Lung (tissue), 11 donors: ENCODE measurements at regions not wholly inside any gene's neighbourhood (a gene's known extent, or its start where the extent isn't known, plus 50 kb on each side); places are given as distances from the start of the nearest gene placed in this dataset.

Experiments used
- ATAC-seq: fragments of 200-7000 bp; cut with Tn5 transposase; one replicate; pipeline ENCODE4 v1.9.1; 2020; ENCODE audit warnings: moderate number of reproducible peaks; ENCODE audit not compliant: insufficient read depth, low FRiP score
- DNase-seq, 3 donors: peaks; one replicate each; pipeline ENCODE4 v3.0.0-alpha.2; 2013 to 2017
- H3K27ac ChIP-seq, 2 donors: one replicate each; pipeline ENCODE4 v1.5.1; 2013; ENCODE audit warnings: mild to moderate bottlenecking in 2 of 2, moderate library complexity in 2 of 2, control low read depth in 1 of 2, inconsistent platforms in 1 of 2, low read depth in 1 of 2, low read length in 1 of 2
- H3K27me3 ChIP-seq, 3 donors: one replicate each; pipeline ENCODE4 v1.5.1; 2013; ENCODE audit warnings: low read length in 2 of 3; ENCODE audit not compliant: control insufficient read depth in 3 of 3, insufficient read depth in 3 of 3
- H3K36me3 ChIP-seq, 4 donors: one replicate each; pipeline ENCODE4 v1.5.1; 2013; ENCODE audit warnings: low read length in 4 of 4, mild to moderate bottlenecking in 1 of 4, moderate library complexity in 1 of 4; ENCODE audit not compliant: control insufficient read depth in 4 of 4, insufficient read depth in 4 of 4
- H3K4me1 ChIP-seq, 5 donors: one replicate each; pipeline ENCODE4 v1.5.1; 2013; ENCODE audit warnings: low read length in 5 of 5, mild to moderate bottlenecking in 2 of 5, moderate library complexity in 1 of 5; ENCODE audit not compliant: control insufficient read depth in 5 of 5, insufficient read depth in 5 of 5
- H3K4me3 ChIP-seq: one replicate; pipeline ENCODE4 v1.5.1; 2013; ENCODE audit warnings: mild to moderate bottlenecking, control low read depth, moderate library complexity
- H3K9ac ChIP-seq, 2 donors: one replicate each; pipeline ENCODE4 v1.5.1; 2013; ENCODE audit warnings: low read length in 2 of 2, control low read depth in 1 of 2; ENCODE audit not compliant: insufficient read depth in 1 of 2
- H3K9me3 ChIP-seq, 4 donors: one replicate each; pipeline ENCODE4 v1.5.1; 2013; ENCODE audit warnings: low read length in 3 of 4, mild to moderate bottlenecking in 1 of 4, moderate library complexity in 1 of 4; ENCODE audit not compliant: control insufficient read depth in 4 of 4, insufficient read depth in 3 of 4
- WGBS, 2 donors: extraction: QIAGEN DNeasy Blood & Tissue Kit; methylation state at CpG; one replicate each; pipeline ENCODE4 v1.1.7; 2013; 5-methylcytosine and 5-hydroxymethylcytosine counted together
- TF ChIP-seq, protein P1 (sequence below): IDR thresholded peaks from 2 replicates; pipeline ENCODE4 v1.5.1; 2012; ENCODE audit warnings: mild to moderate bottlenecking; ENCODE audit errors: control extremely low read depth, extremely low read depth
- donor health status: control.
- donor health status: control.
- donor health status: Bipolar disorder and iron deficiency.
- donor health status: healthy.
- donor health status: DM: yes; HTN: yes; CAD: no.

DNA sequence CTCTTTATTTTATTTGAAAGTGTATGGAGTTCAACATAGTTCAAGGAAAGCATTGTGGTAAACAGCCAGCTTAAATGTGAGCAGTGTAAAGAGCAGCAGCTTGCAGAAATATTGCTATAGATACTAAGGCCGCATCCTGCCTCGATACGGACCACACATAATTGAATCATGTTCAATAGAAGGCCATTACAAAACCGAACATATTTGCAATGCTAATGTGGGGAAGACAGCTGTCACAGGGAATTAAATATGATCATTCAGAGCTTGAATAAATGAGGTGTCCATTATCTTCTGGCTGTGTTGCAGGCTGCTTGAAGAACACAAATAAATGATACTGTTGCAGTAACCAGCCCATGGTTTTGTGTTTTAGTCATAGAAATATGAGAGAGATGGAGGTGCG, 173.2 kb downstream of the BRMS1L start:
- TF ChIP-seq, protein P1, sequence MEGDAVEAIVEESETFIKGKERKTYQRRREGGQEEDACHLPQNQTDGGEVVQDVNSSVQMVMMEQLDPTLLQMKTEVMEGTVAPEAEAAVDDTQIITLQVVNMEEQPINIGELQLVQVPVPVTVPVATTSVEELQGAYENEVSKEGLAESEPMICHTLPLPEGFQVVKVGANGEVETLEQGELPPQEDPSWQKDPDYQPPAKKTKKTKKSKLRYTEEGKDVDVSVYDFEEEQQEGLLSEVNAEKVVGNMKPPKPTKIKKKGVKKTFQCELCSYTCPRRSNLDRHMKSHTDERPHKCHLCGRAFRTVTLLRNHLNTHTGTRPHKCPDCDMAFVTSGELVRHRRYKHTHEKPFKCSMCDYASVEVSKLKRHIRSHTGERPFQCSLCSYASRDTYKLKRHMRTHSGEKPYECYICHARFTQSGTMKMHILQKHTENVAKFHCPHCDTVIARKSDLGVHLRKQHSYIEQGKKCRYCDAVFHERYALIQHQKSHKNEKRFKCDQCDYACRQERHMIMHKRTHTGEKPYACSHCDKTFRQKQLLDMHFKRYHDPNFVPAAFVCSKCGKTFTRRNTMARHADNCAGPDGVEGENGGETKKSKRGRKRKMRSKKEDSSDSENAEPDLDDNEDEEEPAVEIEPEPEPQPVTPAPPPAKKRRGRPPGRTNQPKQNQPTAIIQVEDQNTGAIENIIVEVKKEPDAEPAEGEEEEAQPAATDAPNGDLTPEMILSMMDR, result no peak
- H3K4me3 ChIP-seq, result no peak overlapping the region
- no peak overlapping the region for H3K27ac ChIP-seq
- WGBS, 2 donors, result 90 to 93% methylated on average over 5 of the region's 5 CpGs
- DNase-seq (no peak), ATAC-seq (no peak)
- no peaks in the 10 kb centered on the region for H3K9me3 ChIP-seq
- H3K36me3 ChIP-seq, result no peaks in the 10 kb centered on the region
- H3K27me3 ChIP-seq, result no peaks in the 10 kb centered on the region
- H3K9ac ChIP-seq, result no peak overlapping the region
- no peaks in the 10 kb centered on the region for H3K4me1 ChIP-seq

DNA sequence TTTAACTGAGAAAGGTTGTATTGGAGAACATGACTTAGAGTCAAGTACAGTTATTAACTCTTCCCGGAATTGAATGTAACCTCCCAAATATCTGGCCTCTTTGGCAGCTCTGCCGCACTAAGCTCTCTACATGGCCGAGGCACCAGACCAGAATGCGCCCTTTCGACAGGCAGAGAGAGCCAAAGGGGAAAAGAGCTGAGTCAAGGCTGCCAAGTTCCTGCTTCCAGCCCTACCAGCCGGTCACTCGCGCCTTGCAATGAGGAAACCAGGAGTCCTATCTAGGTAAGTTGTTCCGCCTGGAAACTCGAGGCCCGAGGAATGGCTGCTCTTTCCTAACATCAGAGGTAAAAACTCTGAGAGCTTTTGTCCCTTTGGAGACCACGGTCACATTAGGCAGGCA, 172.2 kb downstream of the BRMS1L start:
- Histone ChIP-seq H3K9ac (no peak overlapping the region), H3K27ac (no peak overlapping the region), H3K36me3 (no peaks in the 10 kb centered on the region), H3K4me1 (no peaks in the 10 kb centered on the region), H3K9me3 (no peaks in the 10 kb centered on the region), H3K4me3 (no peak overlapping the region), H3K27me3 (no peaks in the 10 kb centered on the region)
- WGBS, 2 donors, result 88 to 91% methylated on average over 12 of the region's 12 CpGs
- ATAC-seq (no peak), DNase-seq (no peak)
- TF ChIP-seq, protein P1, result no peak

GRCh38 chr14:35993684-35993960, 167.5 kb downstream of the BRMS1L start:
- Histone ChIP-seq H3K9ac (no peak overlapping the region), H3K27me3 (no peaks in the 10 kb centered on the region), H3K9me3 (peaks cover 0 to 2% (median 0%) of the 10 kb centered on the region in 4 donors), H3K27ac (no peak overlapping the region), H3K36me3 (no peaks in the 10 kb centered on the region), H3K4me1 (no peaks in the 10 kb centered on the region), H3K4me3 (no peak overlapping the region)
- DNase-seq (no peak), ATAC-seq (no peak)
- TF ChIP-seq, protein P1, result no peak
- WGBS, 2 donors, result 94 to 95% methylated on average over 3 of the region's 3 CpGs
